ENCODE measurements at regions not wholly inside any gene's neighbourhood (a gene's known extent, or its start where the extent isn't known, plus 50 kb on each side); places are given as distances from the start of the nearest gene placed in this dataset.

- TF ChIP-seq ZNF395 (CRISPR knock-in tag; IDR thresholded peaks at IDR 0.05), result no peak
- 0 out of 2 replicates have a peak, but pooled peaks have one; percentile 6 for TF ChIP-seq TCF3 (CRISPR knock-in tag; IDR thresholded peaks at IDR 0.05)
- peak; percentile 28; the same call in 1 of the 2 replicates for TF ChIP-seq THAP12 (CRISPR knock-in tag; IDR thresholded peaks at IDR 0.05)
- TF ChIP-seq ZBTB7A (IDR thresholded peaks at IDR 0.05; ENCODE audit: borderline replicate concordance, control insufficient read depth, low read depth, low read length), result peak; percentile 74
- peak; percentile 69; the same call in 1 of the 2 replicates for TF ChIP-seq PHF8 (IDR thresholded peaks at IDR 0.05; ENCODE audit: borderline replicate concordance, low read length)
- no peak for TF ChIP-seq ATF1 (CRISPR knock-in tag; IDR thresholded peaks at IDR 0.05)
- TF ChIP-seq ATF1 (tag; IDR thresholded peaks at IDR 0.05), result 0 out of 2 replicates have a peak, but pooled peaks have one; percentile 15
- TF ChIP-seq SIN3B (IDR thresholded peaks at IDR 0.05; ENCODE audit: low read depth), result no peak; the same call in none of the 2 replicates
- TF ChIP-seq FOXK1 (CRISPR knock-in tag; IDR thresholded peaks at IDR 0.05; ENCODE audit: borderline replicate concordance), result no peak
- TF ChIP-seq HDAC8 (tag; IDR thresholded peaks at IDR 0.05), result 0 out of 2 replicates have a peak, but pooled peaks have one; percentile 16
- TF ChIP-seq ZNF23 (CRISPR knock-in tag; IDR thresholded peaks at IDR 0.05), result no peak
- no peak for TF ChIP-seq BRD9 (IDR thresholded peaks at IDR 0.05; ENCODE audit: low read depth, partially characterized antibody)
- TF ChIP-seq RCOR1 (IDR thresholded peaks at IDR 0.05; ENCODE audit: borderline replicate concordance in 1 of 2, low read depth in 2 of 2, low read length in 2 of 2), result no peak
- TF ChIP-seq EP300 (IDR thresholded peaks at IDR 0.05; ENCODE audit: low read length), result no peak
- peak; percentile 82; the same call in 1 of the 2 replicates for TF ChIP-seq MED1 (CRISPR knock-in tag; IDR thresholded peaks at IDR 0.05; ENCODE audit: borderline replicate concordance)
- TF ChIP-seq SLC30A9 (CRISPR knock-in tag; IDR thresholded peaks at IDR 0.05), result no peak
- no peak for TF ChIP-seq DDX20 (tag; IDR thresholded peaks at IDR 0.05; ENCODE audit: low read depth)
- TF ChIP-seq HMGN3 (IDR thresholded peaks at IDR 0.05; ENCODE audit: borderline replicate concordance, extremely low read depth, insufficient read length, low read depth, low read length), result no peak
- TF ChIP-seq MTA3 (IDR thresholded peaks at IDR 0.05; ENCODE audit: borderline replicate concordance), result no peak; the same call in 1 of the 2 replicates
- peak; percentile 48; the same call in 1 of the 2 replicates for TF ChIP-seq ZFX (CRISPR knock-in tag; IDR thresholded peaks at IDR 0.05)
- TF ChIP-seq ZNF551 (CRISPR knock-in tag; IDR thresholded peaks at IDR 0.05), result no peak
- peak; percentile 89 for TF ChIP-seq GATAD2B (IDR thresholded peaks at IDR 0.05; ENCODE audit: borderline replicate concordance)
- TF ChIP-seq EZH2 (IDR thresholded peaks at IDR 0.05; ENCODE audit: borderline replicate concordance, low read depth, low read length), result no peak
- no peak for TF ChIP-seq SMAD3 (CRISPR knock-in tag; conservative IDR thresholded peaks at IDR 0.05)
- no peak for TF ChIP-seq KLF6 (CRISPR knock-in tag; IDR thresholded peaks at IDR 0.05; ENCODE audit: borderline replicate concordance)
- TF ChIP-seq ZNF217 (CRISPR knock-in tag; IDR thresholded peaks at IDR 0.05), result no peak
Observed at GRCh38 chr1:39105061-39105840, 79.1 kb downstream of the NDUFS5 start (continued).
